Trophoblast cell (in vitro differentiated cells and primary cell): ENCODE measurements at regions not wholly inside any gene's neighbourhood (a gene's known extent, or its start where the extent isn't known, plus 50 kb on each side); places are given as distances from the start of the nearest gene placed in this dataset.

Experiments
- DNase-seq, 2 donors: peaks; one replicate each; pipeline ENCODE4 v3.0.0-alpha.2; 2016
- H2AFZ ChIP-seq: 2 replicates; pipeline ENCODE4 v1.6.1; 2013; ENCODE audit warnings: low read length, moderate library complexity, mild to moderate bottlenecking; ENCODE audit not compliant: insufficient read depth, poor library complexity
- H2AK5ac ChIP-seq: 2 replicates; pipeline ENCODE4 v1.6.1; 2013; ENCODE audit warnings: mild to moderate bottlenecking, low read length
- H2BK120ac ChIP-seq: 2 replicates; pipeline ENCODE4 v1.6.1; 2013; ENCODE audit warnings: low read length, mild to moderate bottlenecking, moderate library complexity; ENCODE audit not compliant: insufficient read depth, poor library complexity
- H2BK12ac ChIP-seq: 2 replicates; pipeline ENCODE4 v1.6.1; 2013; ENCODE audit warnings: mild to moderate bottlenecking, low read length, moderate library complexity
- H2BK5ac ChIP-seq: 2 replicates; pipeline ENCODE4 v1.6.1; 2013; ENCODE audit warnings: low read length, low read depth, moderate library complexity, mild to moderate bottlenecking; ENCODE audit not compliant: poor library complexity
- H3K14ac ChIP-seq: 2 replicates; pipeline ENCODE4 v1.6.1; 2013; ENCODE audit warnings: mild to moderate bottlenecking, low read length
- H3K18ac ChIP-seq: 2 replicates; pipeline ENCODE4 v1.6.1; 2013; ENCODE audit warnings: mild to moderate bottlenecking, low read length
- H3K23ac ChIP-seq: 2 replicates; pipeline ENCODE4 v1.6.1; 2013; ENCODE audit warnings: low read length
- H3K27ac ChIP-seq: 2 replicates; pipeline ENCODE4 v1.5.1; 2013; ENCODE audit warnings: low read depth, mild to moderate bottlenecking, inconsistent platforms, low read length, moderate library complexity
- H3K27me3 ChIP-seq: 2 replicates; pipeline ENCODE4 v1.6.1; 2013; ENCODE audit warnings: inconsistent platforms, mild to moderate bottlenecking, low read length, moderate library complexity; ENCODE audit not compliant: insufficient read depth
- H3K36me3 ChIP-seq, 2 experiments: 1 replicate in 1 of 2; 2 replicates in 1 of 2; pipeline ENCODE4 v1.6.1; 2013; ENCODE audit warnings: low read length in 2 of 2, mild to moderate bottlenecking in 2 of 2, moderate library complexity in 1 of 2; ENCODE audit not compliant: insufficient read depth in 2 of 2, control insufficient read depth in 1 of 2
- H3K4ac ChIP-seq: 2 replicates; pipeline ENCODE4 v1.6.1; 2013; ENCODE audit warnings: low read depth, mild to moderate bottlenecking, low read length, moderate library complexity
- H3K4me1 ChIP-seq, 2 experiments: 1 replicate in 1 of 2; 2 replicates in 1 of 2; pipeline ENCODE4 v1.6.1; 2013; ENCODE audit warnings: low read length in 2 of 2, mild to moderate bottlenecking in 2 of 2, moderate library complexity in 1 of 2; ENCODE audit not compliant: insufficient read depth in 2 of 2, control insufficient read depth in 1 of 2
- H3K4me2 ChIP-seq: 2 replicates; pipeline ENCODE4 v1.6.1; 2013; ENCODE audit warnings: inconsistent platforms, mild to moderate bottlenecking, low read length, moderate library complexity
- H3K4me3 ChIP-seq: 2 replicates; pipeline ENCODE4 v1.5.1; 2013; ENCODE audit warnings: mild to moderate bottlenecking, low read depth, low read length, inconsistent platforms
- H3K79me1 ChIP-seq: one replicate; pipeline ENCODE4 v1.6.1; 2013; ENCODE audit warnings: low read length
- H3K79me2 ChIP-seq: 2 replicates; pipeline ENCODE4 v1.6.1; 2013; ENCODE audit warnings: low read length, mild to moderate bottlenecking; ENCODE audit not compliant: control insufficient read depth, insufficient read depth, poor library complexity
- H3K9ac ChIP-seq: 2 replicates; pipeline ENCODE4 v1.6.1; 2013; ENCODE audit warnings: mild to moderate bottlenecking, low read length
- H3K9me3 ChIP-seq: 2 replicates; pipeline ENCODE4 v1.6.1; 2013; ENCODE audit warnings: low read depth, mild to moderate bottlenecking, control low read depth, inconsistent platforms, low read length; ENCODE audit not compliant: insufficient read depth
- H4K12ac ChIP-seq: 2 replicates; pipeline ENCODE4 v1.6.1; 2013; ENCODE audit warnings: low read depth, mild to moderate bottlenecking, low read length, moderate library complexity
- H4K8ac ChIP-seq: 2 replicates; pipeline ENCODE4 v1.6.1; 2013; ENCODE audit warnings: low read depth, mild to moderate bottlenecking, low read length, moderate library complexity
- H4K91ac ChIP-seq: one replicate; pipeline ENCODE4 v1.6.1; 2013; ENCODE audit warnings: low read depth, mild to moderate bottlenecking, low read length, moderate library complexity
- WGBS: extraction: QIAGEN DNeasy Blood & Tissue Kit; methylation state at CpG from one replicate; pipeline ENCODE4 v1.1.7; 2013; ENCODE audit warnings: missing lambda C conversion rate; ENCODE audit not compliant: insufficient read length, insufficient coverage; ENCODE audit errors: extremely low coverage; 5-methylcytosine and 5-hydroxymethylcytosine counted together

- Histone ChIP-seq H3K4ac (no peak overlapping the region), H4K12ac (no peak overlapping the region), H3K4me1 (no peaks in the 10 kb centered on the region), H3K9ac (no peak overlapping the region), H3K4me3 (no peak overlapping the region), H3K9me3 (no peaks in the 10 kb centered on the region), H2BK12ac (no peak overlapping the region), H4K91ac (no peak overlapping the region), H3K27me3 (no peaks in the 10 kb centered on the region), H3K79me1 (no peaks in the 10 kb centered on the region), H3K14ac (no peak overlapping the region), H2BK5ac (no peak overlapping the region), H3K27ac (no peak overlapping the region), H2BK120ac (no peak overlapping the region), H3K36me3 (no peaks in the 10 kb centered on the region), H3K4me2 (no peak overlapping the region), H3K18ac (no peak overlapping the region), H2AK5ac (no peak overlapping the region), H3K79me2 (no peaks in the 10 kb centered on the region), H4K8ac (no peak overlapping the region), H2AFZ (no peak overlapping the region), H3K23ac (no peak overlapping the region)
- DNase-seq: no peak
Observed at GRCh38 chr2:215743066-215743465, 270.3 kb downstream of the MREG start.

DNA sequence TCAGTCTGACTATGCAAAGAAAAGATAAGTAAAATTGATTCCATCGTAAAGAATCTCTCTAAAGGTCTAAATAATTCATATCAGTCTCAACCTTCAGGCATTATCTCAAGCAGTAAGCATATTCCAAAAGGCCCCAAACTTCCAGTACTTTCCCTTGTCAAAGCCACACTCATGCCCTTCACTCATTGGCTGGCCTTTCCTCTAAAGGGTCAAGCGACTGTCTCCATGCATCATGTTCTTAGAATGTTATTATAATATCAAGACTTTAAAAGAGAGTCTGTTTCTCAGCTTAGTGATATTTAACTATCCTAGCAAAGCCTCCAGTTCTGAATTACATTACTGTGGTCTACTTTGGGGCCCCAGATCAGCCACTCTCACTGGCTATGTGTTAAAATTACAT lies 271.3 kb downstream of the MREG start:
- Histone ChIP-seq H3K36me3 (no peaks in the 10 kb centered on the region), H3K27ac (no peak overlapping the region), H4K8ac (no peak overlapping the region), H2AFZ (no peak overlapping the region), H2BK12ac (no peak overlapping the region), H4K91ac (no peak overlapping the region), H3K79me1 (no peaks in the 10 kb centered on the region), H3K14ac (no peak overlapping the region), H2AK5ac (no peak overlapping the region), H3K4me2 (no peak overlapping the region), H3K4me1 (no peaks in the 10 kb centered on the region), H3K79me2 (no peaks in the 10 kb centered on the region), H3K27me3 (no peaks in the 10 kb centered on the region), H3K4ac (no peak overlapping the region), H3K4me3 (no peak overlapping the region), H3K23ac (no peak overlapping the region), H2BK5ac (no peak overlapping the region), H3K18ac (no peak overlapping the region), H3K9me3 (no peaks in the 10 kb centered on the region), H2BK120ac (no peak overlapping the region), H3K9ac (no peak overlapping the region), H4K12ac (no peak overlapping the region)
- no peak for DNase-seq
- WGBS: no CpG with 5 or more reads among the region's 2 CpGs

DNA sequence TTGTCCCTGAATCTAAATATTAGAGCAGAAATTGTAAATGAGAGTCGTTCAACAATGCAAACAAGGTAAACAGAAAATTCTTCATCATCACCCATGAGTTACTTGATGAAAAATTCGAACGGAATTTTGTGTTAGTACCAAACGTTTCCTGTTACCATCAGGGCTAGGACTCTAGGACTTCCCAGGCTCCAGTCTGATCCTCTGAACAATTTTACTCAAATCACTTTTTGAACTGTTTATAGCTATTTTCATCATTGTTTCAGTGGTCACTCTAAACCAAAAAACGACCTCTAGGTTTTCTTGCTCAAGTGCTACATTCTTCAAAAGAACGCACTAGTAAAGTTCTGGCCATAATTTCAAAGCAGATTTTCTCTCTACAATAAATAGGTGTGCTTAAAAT lies 273.3 kb downstream of the MREG start:
- Histone ChIP-seq H3K4me2 (no peak overlapping the region), H3K79me1 (no peaks in the 10 kb centered on the region), H3K27ac (no peak overlapping the region), H3K27me3 (no peaks in the 10 kb centered on the region), H3K36me3 (no peaks in the 10 kb centered on the region), H4K91ac (no peak overlapping the region), H2AK5ac (no peak overlapping the region), H2BK120ac (no peak overlapping the region), H2AFZ (no peak overlapping the region), H2BK12ac (no peak overlapping the region), H3K18ac (no peak overlapping the region), H3K4me1 (no peaks in the 10 kb centered on the region), H3K4me3 (no peak overlapping the region), H2BK5ac (no peak overlapping the region), H3K9me3 (no peaks in the 10 kb centered on the region), H3K79me2 (no peaks in the 10 kb centered on the region), H4K12ac (no peak overlapping the region), H3K23ac (no peak overlapping the region), H3K9ac (no peak overlapping the region), H4K8ac (no peak overlapping the region), H3K4ac (no peak overlapping the region), H3K14ac (no peak overlapping the region)
- no CpG with 5 or more reads among the region's 6 CpGs for WGBS
- no peak for DNase-seq

DNA sequence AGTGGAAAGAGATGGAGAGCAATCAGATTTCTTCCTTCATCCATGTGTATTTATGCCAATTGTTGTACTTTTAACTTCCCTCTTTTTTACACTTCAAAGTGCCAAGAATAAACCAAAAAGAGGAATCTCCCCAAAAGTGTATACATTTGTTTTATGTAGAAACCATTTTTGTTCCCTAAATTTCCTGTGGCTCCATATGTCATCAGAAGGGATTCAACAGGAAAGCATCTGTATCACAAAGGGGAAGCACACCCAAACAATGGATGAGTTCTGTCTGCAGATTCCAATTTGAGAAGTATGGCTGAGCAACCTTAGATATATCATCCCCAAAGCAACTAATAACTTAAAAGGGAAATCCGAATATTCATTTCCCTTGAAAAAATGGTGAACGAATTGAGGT lies 275.0 kb downstream of the MREG start:
- no peak overlapping the region for H4K12ac ChIP-seq

More for the DNA sequence above, 275.0 kb downstream of the MREG start:
- Histone ChIP-seq H3K27me3 (no peaks in the 10 kb centered on the region), H4K8ac (no peak overlapping the region), H3K4me2 (no peak overlapping the region), H2BK12ac (no peak overlapping the region), H3K4ac (no peak overlapping the region), H3K9ac (no peak overlapping the region), H3K9me3 (no peaks in the 10 kb centered on the region), H3K79me1 (no peaks in the 10 kb centered on the region), H2BK5ac (no peak overlapping the region), H3K27ac (no peak overlapping the region), H3K79me2 (no peaks in the 10 kb centered on the region), H3K14ac (no peak overlapping the region), H3K36me3 (no peaks in the 10 kb centered on the region), H4K91ac (no peak overlapping the region), H3K18ac (no peak overlapping the region), H3K4me1 (no peaks in the 10 kb centered on the region), H3K23ac (no peak overlapping the region), H3K4me3 (no peak overlapping the region), H2AK5ac (no peak overlapping the region), H2AFZ (no peak overlapping the region), H2BK120ac (no peak overlapping the region)
- no CpG with 5 or more reads among the region's 2 CpGs for WGBS
- no peak for DNase-seq
